Dedifferentiated amniotic fluid mesenchymal stem cell (primary cell): ENCODE measurements at regions not wholly inside any gene's neighbourhood (a gene's known extent, or its start where the extent isn't known, plus 50 kb on each side); places are given as distances from the start of the nearest gene placed in this dataset.
"Not testable (repeated sequence)": the region's sequence is repeated elsewhere in the genome, so short reads cannot be mapped to it uniquely, and the experiment has no call there.

Experiments
- DNase-seq: peaks from one replicate; pipeline ENCODE4 v3.0.0-alpha.2; 2016; ENCODE audit errors: extremely low spot score

GRCh38 chr2:189308056-189308790 is 128.7 kb upstream of the COL5A2 start:
- DNase-seq: no peak

GRCh38 chr2:189309331-189309730 is 129.8 kb upstream of the COL5A2 start:
- DNase-seq: no peak

GRCh38 chr2:189312211-189312610 is 129.1 kb upstream of the WDR75 start:
- DNase-seq: no peak

- DNase-seq: no peak
Measured at GRCh38 chr2:189312643-189313042, 128.6 kb upstream of the WDR75 start.

- DNase-seq: peak; percentile 61
Measured at GRCh38 chr2:189318761-189319160, 122.5 kb upstream of the WDR75 start.

- DNase-seq: not testable (repeated sequence)
Measured at GRCh38 chr2:189319424-189319823, 121.8 kb upstream of the WDR75 start.

- DNase-seq: peak; percentile 72
Measured at GRCh38 chr2:189327879-189328847, 113.1 kb upstream of the WDR75 start.

GRCh38 chr2:189328848-189329245 is 112.4 kb upstream of the WDR75 start:
- no peak for DNase-seq

- no peak for DNase-seq
Measured at GRCh38 chr2:189336276-189336975, 104.8 kb upstream of the WDR75 start.

- DNase-seq: peak; percentile 87
Measured at GRCh38 chr2:189337656-189338055, 103.6 kb upstream of the WDR75 start.

- DNase-seq: no peak
Measured at GRCh38 chr2:189338115-189338514, 103.2 kb upstream of the WDR75 start.

- DNase-seq: no peak
Measured at GRCh38 chr2:189341077-189341476, 100.2 kb upstream of the WDR75 start.

- DNase-seq: no peak
Measured at GRCh38 chr2:189344043-189344442, 97.2 kb upstream of the WDR75 start.

- peak; percentile 95 for DNase-seq
Measured at GRCh38 chr2:189347540-189347939, 93.7 kb upstream of the WDR75 start.

GRCh38 chr2:189348369-189348768 is 92.9 kb upstream of the WDR75 start:
- DNase-seq: no peak

GRCh38 chr2:189350540-189351209 is 90.6 kb upstream of the WDR75 start:
- peak; percentile 95 for DNase-seq

GRCh38 chr2:189351933-189352332 is 89.3 kb upstream of the WDR75 start:
- not testable (repeated sequence) for DNase-seq

GRCh38 chr2:189357375-189357774 is 83.9 kb upstream of the WDR75 start:
- not testable (repeated sequence) for DNase-seq

GRCh38 chr2:189360861-189361260 is 80.4 kb upstream of the WDR75 start:
- no peak for DNase-seq

GRCh38 chr2:189362283-189362682 is 79.0 kb upstream of the WDR75 start:
- DNase-seq: no peak

- DNase-seq: no peak
Measured at GRCh38 chr2:189363559-189363958, 77.7 kb upstream of the WDR75 start.

GRCh38 chr2:189364607-189365006 is 76.7 kb upstream of the WDR75 start:
- no peak for DNase-seq
